Calu3 (cell line): ENCODE measurements at regions not wholly inside any gene's neighbourhood (a gene's known extent, or its start where the extent isn't known, plus 50 kb on each side); places are given as distances from the start of the nearest gene placed in this dataset.

Source experiments
- BruUV-seq: library from RNA; stranded (reverse); fragments of 400-500 nt; replicated peaks from 2 replicates; lab custom pipeline; 2021; lab: Mats Ljungman, UMichigan
- CTCF ChIA-PET: fragments of 300-600 bp; sonication (Branson Sonifier 250); formaldehyde crosslinking; loops from one replicate; lab custom pipeline; 2022; ENCODE audit warnings: antibody characterized with exemption; lab: Charles Lee
- DNase-seq: peaks from one replicate; pipeline ENCODE4 v3.0.0; 2022
- H3K27ac Mint-ChIP-seq: one replicate; pipeline ENCODE4 v1.8.0; 2022; ENCODE audit warnings: mixed read lengths; ENCODE audit not compliant: unreplicated experiment
- H3K27me3 Mint-ChIP-seq: one replicate; pipeline ENCODE4 v1.8.0; 2022; ENCODE audit warnings: mixed read lengths; ENCODE audit not compliant: unreplicated experiment
- H3K36me3 Mint-ChIP-seq: one replicate; pipeline ENCODE4 v1.8.0; 2022; ENCODE audit warnings: mild to moderate bottlenecking, moderate library complexity, mixed read lengths; ENCODE audit not compliant: insufficient read depth, unreplicated experiment
- H3K4me1 Mint-ChIP-seq: one replicate; pipeline ENCODE4 v1.8.0; 2022; ENCODE audit warnings: mild to moderate bottlenecking, low read depth, mixed read lengths; ENCODE audit not compliant: unreplicated experiment
- H3K4me3 Mint-ChIP-seq: one replicate; pipeline ENCODE4 v1.8.0; 2022; ENCODE audit warnings: mild to moderate bottlenecking, low read depth, moderate library complexity, mixed read lengths; ENCODE audit not compliant: unreplicated experiment
- H3K9me3 Mint-ChIP-seq: one replicate; pipeline ENCODE4 v1.8.0; 2022; ENCODE audit warnings: low read depth, mixed read lengths; ENCODE audit not compliant: unreplicated experiment
- intact Hi-C: fragments of 100-400 bp; cut with micrococcal nuclease; formaldehyde crosslinking; loops from one replicate; pipeline ENCODE4 v1.10.0; 2022; ENCODE audit not compliant: unreplicated experiment
- TF ChIP-seq, protein P1 (sequence below): fragments of 200-600 bp; IDR thresholded peaks from one replicate; pipeline ENCODE4 v1.8.0; 2022; ENCODE audit warnings: antibody characterized with exemption; ENCODE audit not compliant: unreplicated experiment

- no peak overlapping the region for H3K27ac Mint-ChIP-seq
- no TSS peak for BruUV-seq
- H3K4me1 Mint-ChIP-seq: no peaks in the 10 kb centered on the region
- no peaks in the 10 kb centered on the region for H3K36me3 Mint-ChIP-seq
- no peak for DNase-seq
- H3K9me3 Mint-ChIP-seq: no peaks in the 10 kb centered on the region
- TF ChIP-seq, protein P1, sequence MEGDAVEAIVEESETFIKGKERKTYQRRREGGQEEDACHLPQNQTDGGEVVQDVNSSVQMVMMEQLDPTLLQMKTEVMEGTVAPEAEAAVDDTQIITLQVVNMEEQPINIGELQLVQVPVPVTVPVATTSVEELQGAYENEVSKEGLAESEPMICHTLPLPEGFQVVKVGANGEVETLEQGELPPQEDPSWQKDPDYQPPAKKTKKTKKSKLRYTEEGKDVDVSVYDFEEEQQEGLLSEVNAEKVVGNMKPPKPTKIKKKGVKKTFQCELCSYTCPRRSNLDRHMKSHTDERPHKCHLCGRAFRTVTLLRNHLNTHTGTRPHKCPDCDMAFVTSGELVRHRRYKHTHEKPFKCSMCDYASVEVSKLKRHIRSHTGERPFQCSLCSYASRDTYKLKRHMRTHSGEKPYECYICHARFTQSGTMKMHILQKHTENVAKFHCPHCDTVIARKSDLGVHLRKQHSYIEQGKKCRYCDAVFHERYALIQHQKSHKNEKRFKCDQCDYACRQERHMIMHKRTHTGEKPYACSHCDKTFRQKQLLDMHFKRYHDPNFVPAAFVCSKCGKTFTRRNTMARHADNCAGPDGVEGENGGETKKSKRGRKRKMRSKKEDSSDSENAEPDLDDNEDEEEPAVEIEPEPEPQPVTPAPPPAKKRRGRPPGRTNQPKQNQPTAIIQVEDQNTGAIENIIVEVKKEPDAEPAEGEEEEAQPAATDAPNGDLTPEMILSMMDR: no peak
- no peak overlapping the region for H3K4me3 Mint-ChIP-seq
- no peaks in the 10 kb centered on the region for H3K27me3 Mint-ChIP-seq
- CTCF ChIA-PET: no interaction called here
- intact Hi-C loops: no loop called here
Observed at GRCh38 chr2:62361964-62362363, 144.0 kb downstream of the TMEM17 start.

- BruUV-seq: no TSS peak
- TF ChIP-seq, protein P1: no peak
- Mint-ChIP-seq H3K27me3 (no peaks in the 10 kb centered on the region), H3K27ac (no peak overlapping the region), H3K4me1 (no peaks in the 10 kb centered on the region), H3K4me3 (no peak overlapping the region), H3K36me3 (no peaks in the 10 kb centered on the region), H3K9me3 (peaks cover 3% of the 10 kb centered on the region)
- intact Hi-C loops: no loop called here
- CTCF ChIA-PET: no interaction called here
- DNase-seq: no peak
Observed at GRCh38 chr2:62354771-62355561, 151.0 kb downstream of the TMEM17 start.

DNA sequence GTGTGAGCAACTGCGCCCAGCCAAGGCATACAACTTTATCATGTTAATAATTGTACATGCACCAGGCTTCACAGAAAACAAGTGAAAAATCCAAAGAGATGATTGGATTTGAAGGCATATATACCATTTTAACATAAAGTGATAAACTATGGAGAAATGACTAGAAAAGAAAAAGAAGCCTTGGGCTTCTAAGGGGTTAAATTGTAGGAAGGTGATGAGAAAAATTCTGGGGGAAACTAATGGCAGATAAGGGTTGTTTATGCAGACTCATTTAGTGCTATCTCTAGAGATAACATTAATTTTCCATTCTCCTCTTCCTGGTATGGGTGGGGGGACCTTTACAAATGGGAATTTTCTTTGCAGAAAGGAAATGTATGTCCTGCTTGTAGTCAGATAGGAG is 154.0 kb downstream of the TMEM17 start:
- TF ChIP-seq, protein P1: no peak
- no peaks in the 10 kb centered on the region for H3K27me3 Mint-ChIP-seq
- H3K4me3 Mint-ChIP-seq: no peak overlapping the region
- no peaks in the 10 kb centered on the region for H3K4me1 Mint-ChIP-seq
- DNase-seq: no peak
- CTCF ChIA-PET: interaction anchor here (0.5 to 0.7 kb wide), 2 partner anchors 46 to 177 kb away, joined by 3 to 5 read pairs; no protein-coding TSS in a partner anchor
- no peaks in the 10 kb centered on the region for H3K36me3 Mint-ChIP-seq
- BruUV-seq: no TSS peak
- H3K27ac Mint-ChIP-seq: no peak overlapping the region
- peaks cover 3% of the 10 kb centered on the region for H3K9me3 Mint-ChIP-seq
- intact Hi-C loops: no loop called here

DNA sequence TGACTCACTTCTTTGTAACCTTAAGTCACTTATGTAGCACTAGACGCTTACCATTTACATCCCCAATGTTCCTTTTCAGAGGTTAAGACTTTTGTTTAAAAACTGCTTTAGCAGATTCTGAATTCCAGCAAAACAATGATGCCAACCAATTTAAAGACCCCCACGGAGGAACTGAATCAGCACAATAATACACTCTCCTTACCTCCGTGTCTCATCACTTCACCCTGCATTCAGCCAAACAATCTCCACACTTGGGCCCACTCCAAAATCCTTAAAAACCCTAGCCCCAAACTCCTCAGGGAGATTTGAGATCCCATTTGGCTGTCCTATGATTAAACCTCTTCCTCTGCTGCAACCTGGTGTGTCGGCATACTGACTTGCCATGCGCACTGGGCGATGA is 153.9 kb downstream of the B3GNT2 start:
- CTCF ChIA-PET: no interaction called here
- H3K27me3 Mint-ChIP-seq: no peaks in the 10 kb centered on the region
- peaks cover 3% of the 10 kb centered on the region for H3K9me3 Mint-ChIP-seq
- DNase-seq: no peak
- intact Hi-C loops: no loop called here
- H3K4me3 Mint-ChIP-seq: no peak overlapping the region
- no peak overlapping the region for H3K27ac Mint-ChIP-seq
- no TSS peak for BruUV-seq
- H3K4me1 Mint-ChIP-seq: no peaks in the 10 kb centered on the region
- TF ChIP-seq, protein P1: no peak
- H3K36me3 Mint-ChIP-seq: peaks cover 2% of the 10 kb centered on the region
